HT1080 (cell line): ENCODE measurements at regions not wholly inside any gene's neighbourhood (a gene's known extent, or its start where the extent isn't known, plus 50 kb on each side); places are given as distances from the start of the nearest gene placed in this dataset.

ENCODE experiments used
- DNase-seq: peaks from one replicate; pipeline ENCODE4 v3.0.0-alpha.2; 2015; ENCODE audit warnings: low read depth

GRCh38 chr5:13478831-13479465 is 465.5 kb downstream of the DNAH5 start:
- peak; percentile 58 for DNase-seq

GRCh38 chr5:13477118-13477737 is 467.3 kb downstream of the DNAH5 start:
- peak; percentile 99 for DNase-seq

DNA sequence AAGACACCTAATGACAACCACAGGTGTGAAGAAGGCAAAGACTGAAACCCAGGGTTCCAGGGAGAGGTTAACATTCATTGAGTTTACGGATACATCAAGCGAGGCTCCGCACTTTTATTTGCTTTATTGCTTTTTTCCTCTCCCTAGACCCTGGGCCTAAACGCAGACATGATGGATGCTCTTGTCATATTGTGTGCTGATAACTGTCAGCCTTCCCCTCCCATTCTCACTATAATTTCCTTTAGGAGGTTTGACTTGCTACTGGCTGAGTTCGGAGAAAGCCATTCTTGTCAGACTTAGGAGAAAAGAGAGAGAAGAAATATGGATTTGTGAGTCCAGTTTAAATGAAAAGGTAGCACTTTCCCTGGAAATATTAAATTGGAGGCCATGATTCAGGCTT is 471.6 kb downstream of the DNAH5 start:
- no peak for DNase-seq

DNA sequence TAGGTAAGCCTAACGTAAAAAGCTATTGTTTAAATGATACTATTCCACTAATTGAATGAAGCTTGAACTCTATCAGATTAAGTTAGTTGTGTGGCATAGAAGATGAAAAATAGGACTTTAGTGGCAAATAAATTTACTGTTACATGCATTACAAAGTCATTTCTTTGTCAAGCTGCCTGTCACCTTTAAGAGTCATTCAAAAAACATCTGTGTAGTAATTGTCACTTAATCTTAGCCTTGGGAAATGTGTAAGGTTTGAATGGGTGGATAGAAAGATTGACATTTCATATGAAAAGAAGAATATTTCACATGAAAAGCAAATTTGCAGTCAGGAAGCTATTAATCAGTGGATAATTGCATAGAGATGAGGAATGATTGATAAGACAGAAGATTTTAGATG is 473.5 kb downstream of the DNAH5 start:
- DNase-seq = no peak

DNA sequence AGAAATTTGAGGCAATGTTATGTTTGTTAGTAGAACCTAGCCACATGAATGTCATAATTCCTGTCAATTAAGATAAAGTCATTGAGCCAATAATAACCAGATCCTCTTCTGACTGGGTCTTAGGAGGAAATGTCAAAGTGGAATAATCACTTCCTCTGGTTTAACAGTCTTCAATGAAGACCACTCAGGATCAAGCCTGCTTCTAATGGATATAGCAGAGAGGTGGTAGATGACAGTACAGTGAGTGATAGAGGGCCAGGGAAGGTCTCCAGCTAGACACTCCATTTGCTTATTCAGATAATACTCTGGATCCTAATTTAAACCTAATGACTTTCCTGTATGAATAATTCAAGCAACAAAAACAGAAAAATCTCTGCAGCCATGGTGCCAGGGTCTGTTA is 474.2 kb downstream of the DNAH5 start:
- peak; percentile 66 for DNase-seq

GRCh38 chr5:13464532-13465193 is 479.8 kb downstream of the DNAH5 start:
- DNase-seq = no peak

DNA sequence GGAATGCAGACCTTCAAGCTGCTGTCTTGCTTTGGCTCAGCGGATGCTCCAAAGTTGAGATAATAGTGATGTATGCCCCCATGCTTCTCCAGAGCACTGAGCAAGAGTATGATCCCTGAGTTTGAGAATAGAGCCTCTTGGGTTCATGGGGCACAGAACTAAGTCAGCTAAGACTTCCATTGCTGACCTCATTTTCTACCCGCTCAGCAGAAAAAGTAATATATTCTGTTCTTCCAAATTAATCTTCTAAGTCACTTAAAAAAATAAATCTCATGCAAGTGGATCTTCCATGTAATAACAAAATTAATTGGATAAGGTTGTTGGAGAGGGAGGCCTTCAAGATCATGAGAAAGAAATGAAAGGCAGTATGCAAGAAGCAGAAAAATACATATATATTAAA is 483.9 kb downstream of the DNAH5 start:
- DNase-seq = no peak

- DNase-seq = no peak
Observed at GRCh38 chr5:13454050-13454449, 490.4 kb downstream of the DNAH5 start.

GRCh38 chr5:13448843-13449242 is 495.6 kb downstream of the DNAH5 start:
- no peak for DNase-seq

GRCh38 chr5:13439430-13439829 is 505.1 kb downstream of the DNAH5 start:
- no peak for DNase-seq

DNA sequence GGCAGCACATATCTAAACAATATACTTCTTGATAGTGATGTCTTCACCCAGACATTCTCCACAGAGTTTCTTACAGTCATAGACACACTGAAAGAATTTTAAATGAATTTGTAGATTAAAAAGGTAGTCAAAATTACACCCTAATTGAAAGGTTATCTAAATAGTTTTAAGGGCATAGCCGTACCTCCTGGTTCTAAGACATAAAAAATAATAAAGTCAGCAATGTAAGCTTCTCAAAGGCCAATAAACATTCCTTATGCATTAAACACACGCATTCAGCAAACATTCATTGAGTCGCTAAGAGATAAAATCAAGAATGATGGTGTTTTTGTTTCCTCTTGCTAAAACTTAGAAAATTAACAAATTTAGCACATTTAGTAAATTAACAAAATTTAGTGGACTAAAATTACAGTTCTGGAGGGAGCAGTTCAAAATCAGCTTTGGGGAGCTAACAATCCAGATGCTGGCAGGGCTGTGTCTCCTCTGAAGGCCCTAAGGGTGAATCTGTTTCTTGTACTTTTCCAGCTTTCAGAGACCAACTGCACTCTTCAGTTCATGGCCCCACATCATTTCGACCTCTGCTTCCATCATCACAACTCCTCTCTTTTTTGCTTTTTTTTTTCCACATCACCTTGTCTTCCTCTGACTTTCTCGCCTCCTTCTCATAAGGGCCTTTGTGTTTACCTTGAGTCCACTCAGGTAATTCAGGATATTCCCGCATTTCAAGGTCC is 516.5 kb downstream of the DNAH5 start:
- DNase-seq = no peak

DNA sequence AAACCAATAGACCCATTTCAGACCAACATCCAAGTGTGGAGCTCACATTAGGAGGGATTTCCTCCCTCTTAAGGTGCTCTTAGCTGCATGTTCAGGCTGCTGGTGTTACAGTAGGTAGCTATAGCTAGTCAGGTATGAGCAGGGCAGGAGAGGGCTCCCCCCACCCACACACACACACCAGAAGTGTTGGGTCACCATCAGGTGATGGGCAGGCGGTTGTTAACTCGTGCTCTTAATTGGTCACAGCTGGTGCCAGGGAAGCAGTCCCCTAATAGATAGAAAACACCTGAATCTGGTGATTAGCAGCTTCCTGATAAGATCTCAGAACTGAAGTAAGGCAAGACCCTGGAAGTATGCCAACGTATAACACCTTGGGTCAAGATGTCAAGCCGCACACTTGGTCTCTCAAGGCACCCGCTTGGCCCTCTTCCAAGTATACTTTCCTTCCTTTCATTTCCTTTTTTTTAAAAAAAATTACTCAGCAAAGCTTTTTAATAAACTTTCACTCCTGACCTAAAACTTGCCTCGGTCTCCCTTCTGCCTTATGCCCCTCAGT is 532.4 kb downstream of the DNAH5 start:
- DNase-seq = no peak

DNA sequence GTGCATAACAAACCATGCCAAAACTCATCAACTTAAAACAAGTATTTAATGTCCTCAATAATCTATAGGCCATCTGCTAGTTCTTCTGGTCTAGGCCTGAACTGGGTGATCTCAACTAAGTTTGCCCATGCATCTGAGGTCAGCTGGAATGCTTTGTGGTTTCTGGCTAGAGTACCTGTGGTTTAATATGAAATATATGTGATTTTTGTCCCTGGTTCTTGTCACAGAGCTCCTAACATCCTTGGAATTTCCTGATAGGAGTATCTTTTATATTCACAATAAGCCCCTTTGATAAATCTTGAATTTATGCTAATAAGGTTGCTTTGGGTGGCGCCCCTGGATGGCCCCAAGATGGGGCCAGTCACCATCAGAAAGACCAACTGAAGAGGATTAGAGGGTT is 535.9 kb downstream of the DNAH5 start:
- DNase-seq = peak; percentile 74

- peak; percentile 53 for DNase-seq
Observed at GRCh38 chr5:13403351-13403750, 541.1 kb downstream of the DNAH5 start.

DNA sequence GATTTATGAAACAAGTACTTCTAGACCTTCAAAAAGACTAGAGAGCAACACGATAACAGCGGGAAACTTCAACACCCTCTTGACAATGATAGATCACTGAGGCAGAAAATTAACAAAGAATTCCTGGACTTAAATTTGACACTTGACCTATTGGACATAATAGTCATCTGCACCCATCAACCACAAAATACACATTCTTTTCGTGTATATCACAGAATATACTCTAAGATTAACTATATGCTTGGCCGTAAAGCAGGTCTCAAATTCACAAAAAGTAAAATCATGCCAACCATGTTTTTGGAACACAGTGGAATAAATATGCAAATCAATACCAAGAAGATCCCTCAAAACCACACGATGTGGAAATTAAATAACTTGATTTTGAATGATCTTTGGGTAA is 559.4 kb downstream of the DNAH5 start:
- no peak for DNase-seq

- no peak for DNase-seq
Observed at GRCh38 chr5:13382232-13382631, 562.3 kb downstream of the DNAH5 start.

DNA sequence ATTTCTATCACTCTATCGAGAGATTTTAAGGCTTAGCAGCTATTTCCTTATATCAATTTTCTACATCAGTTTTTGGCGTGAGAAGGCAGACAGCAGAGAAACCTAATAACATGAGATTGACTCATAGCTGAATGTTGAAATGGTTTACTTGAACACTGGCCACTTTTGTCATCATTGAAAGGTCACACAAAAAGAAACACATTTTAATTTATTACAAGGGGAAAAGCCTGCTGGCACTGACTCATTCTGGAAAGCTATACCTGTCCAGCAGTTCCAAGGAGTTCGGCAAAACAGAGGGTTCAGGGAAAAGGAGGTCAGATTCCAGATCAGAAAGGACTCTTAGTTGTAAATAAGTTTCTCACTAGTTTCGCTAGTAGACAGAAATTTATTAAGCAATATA is 566.4 kb downstream of the DNAH5 start:
- peak; percentile 80 for DNase-seq

GRCh38 chr5:13359344-13359743 is 585.1 kb downstream of the DNAH5 start:
- peak; percentile 88 for DNase-seq

- DNase-seq = no peak
Observed at GRCh38 chr5:13358342-13358741, 586.1 kb downstream of the DNAH5 start.

- DNase-seq = no peak
Observed at GRCh38 chr5:13357929-13358328, 586.6 kb downstream of the DNAH5 start.

- no peak for DNase-seq
Observed at GRCh38 chr5:13356226-13356625, 588.3 kb downstream of the DNAH5 start.

- peak; percentile 80 for DNase-seq
Observed at GRCh38 chr5:13354611-13355010, 589.9 kb downstream of the DNAH5 start.
